Astrocyte (in vitro differentiated cells and primary cell): ENCODE measurements at regions not wholly inside any gene's neighbourhood (a gene's known extent, or its start where the extent isn't known, plus 50 kb on each side); places are given as distances from the start of the nearest gene placed in this dataset.

Source experiments
- CTCF ChIP-seq: IDR thresholded peaks from 2 replicates; pipeline ENCODE4 v1.5.1; 2011; ENCODE audit warnings: low read depth, mild to moderate bottlenecking, inconsistent platforms, low read length, moderate library complexity; ENCODE audit not compliant: insufficient read depth
- EZH2 ChIP-seq: IDR thresholded peaks from 2 replicates; pipeline ENCODE4 v1.6.1; 2012; ENCODE audit warnings: mild to moderate bottlenecking, low read length, inconsistent platforms; ENCODE audit not compliant: insufficient read depth

GRCh38 chrX:33357606-33358005, 146.3 kb upstream of the DMD start:
- TF ChIP-seq CTCF (no peak), EZH2 (no peak)
